GM12878 (cell line): ENCODE measurements at regions not wholly inside any gene's neighbourhood (a gene's known extent, or its start where the extent isn't known, plus 50 kb on each side); places are given as distances from the start of the nearest gene placed in this dataset.

Experiments
- ATAC-seq: fragments of 200-7000 bp; cut with Tn5 transposase; 3 replicates; pipeline ENCODE4 v1.9.1; 2020; ENCODE audit warnings: mild to moderate bottlenecking, moderate library complexity
- BruUV-seq: library from RNA; stranded (reverse); fragments of 400-500 nt; replicated peaks from 2 replicates; lab custom pipeline; 2021; lab: Mats Ljungman, UMichigan
- CTCF ChIA-PET: fragments of 300-600 bp; sonication (Branson Sonifier 250); formaldehyde crosslinking; extraction: SDS; loops from one replicate; lab custom pipeline; 2021; ENCODE audit warnings: inconsistent platforms; lab: Yijun Ruan, JAX
- POLR2A ChIA-PET: fragments of 350-600 bp; formaldehyde crosslinking; extraction: SDS; loops from one replicate; lab custom pipeline; 2021; ENCODE audit warnings: inconsistent platforms; lab: Charles Lee
- RAD21 ChIA-PET: fragments of 300-600 bp; sonication (Branson Sonifier 250); formaldehyde crosslinking; loops from one replicate; lab custom pipeline; 2023; ENCODE audit warnings: antibody characterized with exemption; ENCODE audit not compliant: unreplicated experiment; lab: Charles Lee
- SMC1A ChIA-PET: fragments of 300-600 bp; sonication (Branson Sonifier 250); formaldehyde crosslinking; loops from one replicate; lab custom pipeline; 2023; ENCODE audit not compliant: unreplicated experiment, uncharacterized antibody; lab: Charles Lee
- DNase-seq: peaks from one replicate; pipeline ENCODE4 v3.0.0-alpha.2; 2011; ENCODE audit warnings: low read depth, low spot score
- FAIRE-seq: peaks from 3 replicates; lab custom pipeline; 2011; peaks lifted over from hg19 to GRCh38; lab: Jason Lieb, UNC
- H2AFZ ChIP-seq: 2 replicates; pipeline ENCODE4 v1.6.0; 2011; ENCODE audit warnings: low read depth, low read length, control low read depth; ENCODE audit not compliant: control insufficient read depth
- H3K27ac ChIP-seq: 2 replicates; pipeline ENCODE4 v1.5.1; 2011; ENCODE audit warnings: control low read depth; ENCODE audit not compliant: control insufficient read depth, insufficient read depth
- H3K27me3 ChIP-seq, 2 experiments: replicated peaks in 1 of 2; 2 replicates each; pipeline versions ENCODE4 v1.6.0 to v1.6.1; 2011; ENCODE audit warnings: low read length in 1 of 2; ENCODE audit not compliant: control insufficient read depth in 2 of 2, insufficient read depth in 2 of 2
- H3K36me3 ChIP-seq, 2 experiments: 2 replicates each; pipeline ENCODE4 v1.5.1; 2011; ENCODE audit warnings: low read length in 1 of 2; ENCODE audit not compliant: control insufficient read depth in 2 of 2, insufficient read depth in 2 of 2
- H3K4me1 ChIP-seq: 2 replicates; pipeline ENCODE4 v1.6.1; 2011; ENCODE audit warnings: mild to moderate bottlenecking, low read length, moderate library complexity, mixed read lengths; ENCODE audit not compliant: control insufficient read depth, insufficient read depth
- H3K4me2 ChIP-seq: 2 replicates; pipeline ENCODE4 v1.6.0; 2011; ENCODE audit warnings: control low read depth; ENCODE audit not compliant: control insufficient read depth, insufficient read depth
- H3K4me3 ChIP-seq: fragments of 200-600 bp; sonication (generic); 2 replicates; pipeline ENCODE4 v1.5.1; 2016
- H3K79me2 ChIP-seq: 2 replicates; pipeline ENCODE4 v1.6.0; 2011; ENCODE audit warnings: low read length; ENCODE audit not compliant: control insufficient read depth, insufficient read depth
- H3K9ac ChIP-seq: 2 replicates; pipeline ENCODE4 v1.8.0; 2011; ENCODE audit warnings: low read length, control low read depth, mixed read lengths; ENCODE audit not compliant: control insufficient read depth, insufficient read depth
- H3K9me3 ChIP-seq: replicated peaks from 3 replicates; pipeline ENCODE4 v1.5.1; 2011; ENCODE audit warnings: mild to moderate bottlenecking, low read length; ENCODE audit not compliant: control insufficient read depth, insufficient read depth
- H4K20me1 ChIP-seq: 2 replicates; pipeline ENCODE4 v1.6.0; 2011; ENCODE audit not compliant: control insufficient read depth, insufficient read depth
- ATF2 ChIP-seq: IDR thresholded peaks from 2 replicates; pipeline ENCODE4 v1.6.1; 2012; ENCODE audit warnings: low read length, inconsistent platforms
- CHD1 ChIP-seq: IDR thresholded peaks from 2 replicates; pipeline ENCODE4 v1.6.1; 2012; ENCODE audit warnings: low read depth, low read length, improper control_type of control experiment
- CHD2 ChIP-seq: IDR thresholded peaks from 2 replicates; pipeline ENCODE4 v1.6.1; 2011; ENCODE audit warnings: low read depth, low read length, improper control_type of control experiment, borderline replicate concordance
- EGR1 ChIP-seq, 2 experiments: IDR thresholded peaks; 1 replicate in 1 of 2; 2 replicates in 1 of 2; pipeline ENCODE4 v1.6.1; 2011 to 2012; ENCODE audit warnings: low read depth in 2 of 2, low read length in 2 of 2, borderline replicate concordance in 1 of 2, mild to moderate bottlenecking in 1 of 2, moderate library complexity in 1 of 2
- LARP7 ChIP-seq: fragments of 450-650 bp; IDR thresholded peaks from 2 replicates; pipeline ENCODE4 v1.6.1; 2017; ENCODE audit warnings: mild to moderate bottlenecking
- RELB ChIP-seq: fragments of 450-650 bp; IDR thresholded peaks from 2 replicates; pipeline ENCODE4 v1.6.1; 2017; ENCODE audit warnings: low read depth, mild to moderate bottlenecking, moderate library complexity
- SUZ12 ChIP-seq: fragments of 200-600 bp; sonication (generic); IDR thresholded peaks from one replicate; pipeline ENCODE4 v1.6.1; 2018; ENCODE audit warnings: antibody characterized with exemption, mild to moderate bottlenecking; ENCODE audit not compliant: unreplicated experiment
- ZBED1 ChIP-seq: IDR thresholded peaks from 2 replicates; pipeline ENCODE4 v1.6.1; 2016; ENCODE audit warnings: borderline replicate concordance
- WGBS: methylation state at CpG from one replicate; pipeline ENCODE4 v1.1.6; 2016; ENCODE audit warnings: low lambda C conversion rate; ENCODE audit not compliant: insufficient replicate concordance, insufficient coverage; ENCODE audit errors: missing lambda C conversion rate; 5-methylcytosine and 5-hydroxymethylcytosine counted together
- in situ Hi-C: fragments of 300-500 bp; cut with MboI; formaldehyde crosslinking; loops from 9 replicates; pipeline ENCODE4 v1.14.3; 2018; ENCODE audit warnings: mixed read lengths
- intact Hi-C: fragments of 100-400 bp; cut with micrococcal nuclease; formaldehyde crosslinking; loops from one replicate; pipeline ENCODE4 v1.14.2; 2022; ENCODE audit not compliant: unreplicated experiment

DNA sequence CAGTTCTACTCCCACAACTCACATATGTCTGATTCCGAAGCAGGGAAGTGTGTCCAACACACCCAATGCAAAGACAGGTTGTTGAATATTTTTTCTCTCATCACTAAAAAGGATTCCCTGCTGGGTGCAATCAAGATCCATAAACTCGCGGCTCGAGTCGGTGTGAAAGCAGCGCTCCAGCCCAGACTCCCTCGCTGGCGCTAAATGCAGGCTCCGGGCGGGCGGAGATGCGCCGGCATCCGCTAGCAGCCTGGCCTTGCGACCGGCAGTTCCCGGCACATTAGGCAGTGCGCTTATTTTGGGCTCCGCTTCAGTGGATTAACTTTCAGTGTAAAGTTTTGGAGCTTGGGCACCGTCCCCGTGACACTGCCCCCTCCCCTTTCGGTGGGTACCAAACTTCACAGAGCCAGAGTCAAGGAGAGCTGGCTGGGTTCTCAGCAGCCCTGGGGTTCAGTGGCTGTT lies 87.7 kb upstream of the POU3F1 start:
- Histone ChIP-seq H3K9ac (no peak overlapping the region), H3K4me1 (no peaks in the 10 kb centered on the region), H3K4me3 (no peak overlapping the region), H3K79me2 (no peaks in the 10 kb centered on the region), H3K4me2 (no peak overlapping the region), H3K9me3 (no peaks in the 10 kb centered on the region), H4K20me1 (no peaks in the 10 kb centered on the region), H3K36me3 (no peaks in the 10 kb centered on the region), H3K27ac (no peak overlapping the region), H3K27me3 (peaks cover 15 to 16% of the 10 kb centered on the region in 2 experiments), H2AFZ (no peak overlapping the region)
- WGBS = 31% methylated on average over 22 of the region's 22 CpGs
- CTCF ChIA-PET = interaction anchor here (1.1 kb wide), 1 partner anchor 109 kb away, joined by 3 read pairs; no protein-coding TSS in a partner anchor
- SMC1A ChIA-PET = no interaction called here
- DNase-seq (no peak), FAIRE-seq (no peak), ATAC-seq (peak; percentile 30; the same call in 1 of the 3 replicates)
- POLR2A ChIA-PET = no interaction called here
- in situ Hi-C loops (no loop called here), intact Hi-C loops (no loop called here)
- RAD21 ChIA-PET = interaction anchor here (1.4 kb wide), 1 partner anchor 38 kb away, joined by 3 read pairs; no protein-coding TSS in a partner anchor
- TF ChIP-seq SUZ12 (peak; percentile 45), LARP7 (no peak)
- BruUV-seq = no TSS peak

DNA sequence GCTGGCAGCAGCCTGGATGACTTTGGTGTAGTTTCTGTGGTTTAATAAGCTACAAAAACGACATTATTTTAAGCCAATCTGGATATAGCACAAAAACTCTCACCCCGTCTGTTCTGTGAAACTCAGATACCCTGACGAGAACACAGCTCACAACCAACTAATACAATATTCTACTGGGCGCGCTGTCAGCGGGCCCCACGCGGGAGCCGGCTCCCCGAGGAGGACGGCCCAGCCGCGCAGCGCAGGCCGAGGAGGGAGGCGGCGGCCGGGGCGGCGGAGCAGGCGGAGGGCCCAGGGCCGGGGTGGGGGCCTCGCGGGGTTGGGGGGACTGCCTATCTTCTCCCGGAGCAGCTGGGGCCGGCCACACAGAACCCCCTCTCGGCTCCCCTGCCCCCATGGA lies 87.2 kb upstream of the POU3F1 start:
- WGBS = 16% methylated on average over 5 of the region's 27 CpGs
- CTCF ChIA-PET = no interaction called here
- Histone ChIP-seq H3K4me3 (no peak overlapping the region), H3K4me1 (no peaks in the 10 kb centered on the region), H3K36me3 (no peaks in the 10 kb centered on the region), H3K4me2 (no peak overlapping the region), H3K27me3 (peaks cover 12 to 16% of the 10 kb centered on the region in 2 experiments), H3K9ac (no peak overlapping the region), H3K27ac (no peak overlapping the region), H4K20me1 (no peaks in the 10 kb centered on the region), H2AFZ (no peak overlapping the region), H3K79me2 (no peaks in the 10 kb centered on the region), H3K9me3 (no peaks in the 10 kb centered on the region)
- ATAC-seq = peak; percentile 44
- POLR2A ChIA-PET = no interaction called here
- FAIRE-seq = no peak
- in situ Hi-C loops (no loop called here), intact Hi-C loops (no loop called here)
- SMC1A ChIA-PET = no interaction called here
- no TSS peak for BruUV-seq
- RAD21 ChIA-PET = interaction anchor here (1.4 kb wide), 1 partner anchor 38 kb away, joined by 3 read pairs; no protein-coding TSS in a partner anchor
- no peak for DNase-seq
- TF ChIP-seq ATF2 (no peak), CHD1 (no peak), RELB (no peak), ZBED1 (no peak), CHD2 (no peak), EGR1 (IDR thresholded peaks at IDR 0.05; ENCODE audit: borderline replicate concordance in 1 of 2, low read depth in 2 of 2, low read length in 2 of 2) (no peak)
